CD4-positive, CD25-positive, alpha-beta regulatory T cell (primary cell): ENCODE measurements at regions not wholly inside any gene's neighbourhood (a gene's known extent, or its start where the extent isn't known, plus 50 kb on each side); places are given as distances from the start of the nearest gene placed in this dataset.

Source experiments
- ATAC-seq, 2 donors: fragments of 150-1000 bp; cut with Tn5 transposase; one replicate each; pipeline ENCODE4 v1.10.0; 2021; ENCODE audit warnings: low read depth in 2 of 2, moderate number of reproducible peaks in 2 of 2, moderate library complexity in 1 of 2
- DNase-seq, 3 donors: peaks; one replicate each; pipeline versions ENCODE4 v3.0.0 to v3.0.0-alpha.2; 2012 to 2022; ENCODE audit warnings: mixed read lengths in 1 of 3
- H3K27ac ChIP-seq: one replicate; pipeline ENCODE4 v1.7.0; 2013; ENCODE audit warnings: mild to moderate bottlenecking, low read length; ENCODE audit not compliant: insufficient read depth, poor library complexity, severe bottlenecking
- H3K27me3 ChIP-seq: one replicate; pipeline ENCODE4 v1.7.0; 2013; ENCODE audit warnings: low read length; ENCODE audit not compliant: control insufficient read depth, insufficient read depth
- H3K36me3 ChIP-seq: one replicate; pipeline ENCODE4 v1.7.0; 2013; ENCODE audit warnings: mild to moderate bottlenecking, low read length, moderate library complexity; ENCODE audit not compliant: control insufficient read depth, insufficient read depth
- H3K4me1 ChIP-seq: 2 replicates; pipeline ENCODE4 v1.7.0; 2013; ENCODE audit warnings: mild to moderate bottlenecking, low read length; ENCODE audit not compliant: insufficient read depth, control insufficient read depth, poor library complexity, severe bottlenecking
- H3K4me3 ChIP-seq: one replicate; pipeline ENCODE4 v1.7.0; 2013; ENCODE audit warnings: low read depth, mild to moderate bottlenecking, low read length, moderate library complexity
- H3K9me3 ChIP-seq, 2 experiments: 1 replicate in 1 of 2; 2 replicates in 1 of 2; pipeline ENCODE4 v1.7.0; 2013; ENCODE audit warnings: low read length in 2 of 2, mild to moderate bottlenecking in 1 of 2, moderate library complexity in 1 of 2; ENCODE audit not compliant: control insufficient read depth in 2 of 2
- H3K27ac Mint-ChIP-seq, 3 donors: one replicate each; pipeline ENCODE4 v1.8.0; 2020 to 2022; ENCODE audit warnings: mild to moderate bottlenecking in 3 of 3, mixed read lengths in 3 of 3, moderate library complexity in 2 of 3
- H3K27me3 Mint-ChIP-seq: one replicate; pipeline ENCODE4 v1.8.0; 2022; ENCODE audit warnings: mild to moderate bottlenecking, mixed read lengths
- H3K36me3 Mint-ChIP-seq: one replicate; pipeline ENCODE4 v1.8.0; 2020; ENCODE audit warnings: mixed read lengths
- H3K4me1 Mint-ChIP-seq, 4 donors: one replicate each; pipeline ENCODE4 v1.8.0; 2020 to 2022; ENCODE audit warnings: mixed read lengths in 4 of 4, mild to moderate bottlenecking in 1 of 4
- H3K4me3 Mint-ChIP-seq, 4 donors: one replicate each; pipeline ENCODE4 v1.8.0; 2020 to 2022; ENCODE audit warnings: mild to moderate bottlenecking in 4 of 4, mixed read lengths in 4 of 4, moderate library complexity in 3 of 4
- H3K9me3 Mint-ChIP-seq, 7 donors: one replicate each; pipeline ENCODE4 v1.8.0; 2020 to 2022; ENCODE audit warnings: mixed read lengths in 7 of 7, mild to moderate bottlenecking in 3 of 7, moderate library complexity in 2 of 7

GRCh38 chr6:55972091-55972490 is 96.7 kb upstream of the BMP5 start:
- Mint-ChIP-seq H3K27ac (no peak overlapping the region), H3K4me3 (no peak overlapping the region), H3K27me3 (no peaks in the 10 kb centered on the region), H3K9me3 (peaks cover 0 to 8% (median 1%) of the 10 kb centered on the region in 7 donors), H3K36me3 (no peaks in the 10 kb centered on the region), H3K4me1 (no peaks in the 10 kb centered on the region)
- ATAC-seq = no peak
- DNase-seq = no peak
- Histone ChIP-seq H3K27ac (no peak overlapping the region), H3K27me3 (no peaks in the 10 kb centered on the region), H3K4me3 (no peak overlapping the region), H3K9me3 (no peaks in the 10 kb centered on the region), H3K36me3 (no peaks in the 10 kb centered on the region), H3K4me1 (no peaks in the 10 kb centered on the region)

- H3K4me1 ChIP-seq = no peaks in the 10 kb centered on the region
- H3K4me3 Mint-ChIP-seq = no peak overlapping the region
- no peak for ATAC-seq
- H3K4me3 ChIP-seq = no peak overlapping the region
- H3K9me3 Mint-ChIP-seq = peaks cover 0 to 8% (median 2%) of the 10 kb centered on the region in 7 donors
- H3K27me3 ChIP-seq = no peaks in the 10 kb centered on the region
- H3K27me3 Mint-ChIP-seq = no peaks in the 10 kb centered on the region
- no peaks in the 10 kb centered on the region for H3K4me1 Mint-ChIP-seq
- H3K27ac Mint-ChIP-seq = no peak overlapping the region
- DNase-seq = no peak
- H3K36me3 Mint-ChIP-seq = no peaks in the 10 kb centered on the region
- H3K36me3 ChIP-seq = no peaks in the 10 kb centered on the region
- no peaks in the 10 kb centered on the region for H3K9me3 ChIP-seq
- H3K27ac ChIP-seq = no peak overlapping the region
Measured at GRCh38 chr6:55969526-55969925, 94.1 kb upstream of the BMP5 start.

GRCh38 chr6:55968926-55969325 is 93.5 kb upstream of the BMP5 start:
- no peak overlapping the region for H3K4me3 Mint-ChIP-seq
- Histone ChIP-seq H3K9me3 (no peaks in the 10 kb centered on the region), H3K4me1 (no peaks in the 10 kb centered on the region), H3K27me3 (no peaks in the 10 kb centered on the region), H3K27ac (no peak overlapping the region), H3K36me3 (no peaks in the 10 kb centered on the region), H3K4me3 (no peak overlapping the region)
- DNase-seq (no peak), ATAC-seq (no peak)
- no peaks in the 10 kb centered on the region for H3K36me3 Mint-ChIP-seq
- H3K27me3 Mint-ChIP-seq = no peaks in the 10 kb centered on the region
- peaks cover 0 to 8% (median 2%) of the 10 kb centered on the region in 7 donors for H3K9me3 Mint-ChIP-seq
- H3K4me1 Mint-ChIP-seq = no peaks in the 10 kb centered on the region
- H3K27ac Mint-ChIP-seq = no peak overlapping the region

- no peak for ATAC-seq
- peaks cover 0 to 5% (median 2%) of the 10 kb centered on the region in 7 donors for H3K9me3 Mint-ChIP-seq
- no peak for DNase-seq
- H3K27me3 Mint-ChIP-seq = no peaks in the 10 kb centered on the region
- H3K27ac Mint-ChIP-seq = no peak overlapping the region
- no peak overlapping the region for H3K4me3 ChIP-seq
- no peak overlapping the region for H3K4me3 Mint-ChIP-seq
- H3K27ac ChIP-seq = no peak overlapping the region
- H3K9me3 ChIP-seq = no peaks in the 10 kb centered on the region
- H3K27me3 ChIP-seq = no peaks in the 10 kb centered on the region
- H3K4me1 ChIP-seq = no peaks in the 10 kb centered on the region
- H3K36me3 ChIP-seq = no peaks in the 10 kb centered on the region
- H3K36me3 Mint-ChIP-seq = no peaks in the 10 kb centered on the region
- no peaks in the 10 kb centered on the region for H3K4me1 Mint-ChIP-seq
Measured at GRCh38 chr6:55964136-55964535, 88.7 kb upstream of the BMP5 start.

GRCh38 chr6:55963301-55963700 is 87.9 kb upstream of the BMP5 start:
- ATAC-seq (no peak), DNase-seq (no peak)
- H3K36me3 Mint-ChIP-seq = no peaks in the 10 kb centered on the region
- no peak overlapping the region for H3K27ac Mint-ChIP-seq
- no peak overlapping the region for H3K4me3 ChIP-seq
- no peaks in the 10 kb centered on the region for H3K36me3 ChIP-seq
- no peaks in the 10 kb centered on the region for H3K27me3 Mint-ChIP-seq
- no peaks in the 10 kb centered on the region for H3K9me3 ChIP-seq
- no peaks in the 10 kb centered on the region for H3K4me1 Mint-ChIP-seq
- H3K4me3 Mint-ChIP-seq = no peak overlapping the region
- H3K9me3 Mint-ChIP-seq = peaks cover 0 to 7% (median 4%) of the 10 kb centered on the region in 7 donors
- no peaks in the 10 kb centered on the region for H3K27me3 ChIP-seq
- no peak overlapping the region for H3K27ac ChIP-seq
- no peaks in the 10 kb centered on the region for H3K4me1 ChIP-seq

GRCh38 chr6:55960344-55960743 is 85.0 kb upstream of the BMP5 start:
- H3K36me3 Mint-ChIP-seq = no peaks in the 10 kb centered on the region
- no peak overlapping the region for H3K4me3 ChIP-seq
- no peak overlapping the region for H3K27ac ChIP-seq
- no peak for DNase-seq
- H3K36me3 ChIP-seq = no peaks in the 10 kb centered on the region
- peaks cover 0 to 11% (median 7%) of the 10 kb centered on the region in 7 donors for H3K9me3 Mint-ChIP-seq
- H3K4me1 ChIP-seq = no peaks in the 10 kb centered on the region
- ATAC-seq = no peak
- no peaks in the 10 kb centered on the region for H3K27me3 Mint-ChIP-seq
- no peaks in the 10 kb centered on the region for H3K27me3 ChIP-seq
- no peak overlapping the region for H3K4me3 Mint-ChIP-seq
- no peaks in the 10 kb centered on the region for H3K9me3 ChIP-seq
- H3K27ac Mint-ChIP-seq = no peak overlapping the region
- H3K4me1 Mint-ChIP-seq = no peaks in the 10 kb centered on the region

GRCh38 chr6:55958790-55959189 is 83.4 kb upstream of the BMP5 start:
- H3K9me3 ChIP-seq = no peaks in the 10 kb centered on the region
- H3K27ac Mint-ChIP-seq = no peak overlapping the region
- no peak overlapping the region for H3K27ac ChIP-seq
- ATAC-seq (no peak), DNase-seq (no peak)
- H3K4me3 ChIP-seq = no peak overlapping the region
- no peaks in the 10 kb centered on the region for H3K36me3 Mint-ChIP-seq
- no peaks in the 10 kb centered on the region for H3K4me1 ChIP-seq
- no peaks in the 10 kb centered on the region for H3K27me3 Mint-ChIP-seq
- no peaks in the 10 kb centered on the region for H3K36me3 ChIP-seq
- H3K4me1 Mint-ChIP-seq = no peaks in the 10 kb centered on the region
- H3K4me3 Mint-ChIP-seq = no peak overlapping the region
- no peaks in the 10 kb centered on the region for H3K27me3 ChIP-seq
- H3K9me3 Mint-ChIP-seq = peaks cover 0 to 11% (median 5%) of the 10 kb centered on the region in 7 donors

GRCh38 chr6:55957961-55958422 is 82.6 kb upstream of the BMP5 start:
- Mint-ChIP-seq H3K27ac (no peak overlapping the region), H3K4me1 (no peaks in the 10 kb centered on the region), H3K36me3 (no peaks in the 10 kb centered on the region), H3K27me3 (no peaks in the 10 kb centered on the region), H3K4me3 (no peak overlapping the region), H3K9me3 (peaks cover 0 to 15% (median 5%) of the 10 kb centered on the region in 7 donors)
- ATAC-seq (no peak), DNase-seq (no peak)
- H3K27ac ChIP-seq = no peak overlapping the region
- no peaks in the 10 kb centered on the region for H3K27me3 ChIP-seq
- no peaks in the 10 kb centered on the region for H3K36me3 ChIP-seq
- no peaks in the 10 kb centered on the region for H3K4me1 ChIP-seq
- no peaks in the 10 kb centered on the region for H3K9me3 ChIP-seq
- no peak overlapping the region for H3K4me3 ChIP-seq
